H1 (cell line): ENCODE measurements at regions not wholly inside any gene's neighbourhood (a gene's known extent, or its start where the extent isn't known, plus 50 kb on each side); places are given as distances from the start of the nearest gene placed in this dataset.

Source experiments
- CTCF ChIA-PET: fragments of 300-600 bp; sonication (Branson Sonifier 250); formaldehyde crosslinking; loops from one replicate; lab custom pipeline; 2021; ENCODE audit not compliant: partially characterized antibody; lab: Charles Lee
- POLR2A ChIA-PET: fragments of 300-600 bp; sonication (Branson Sonifier 250); formaldehyde crosslinking; loops from one replicate; lab custom pipeline; 2021; ENCODE audit warnings: inconsistent platforms; ENCODE audit not compliant: partially characterized antibody; lab: Charles Lee
- DNase-seq, 2 experiments: peaks; one replicate each; pipeline versions ENCODE4 v3.0.0 to v3.0.0-alpha.2; 2010 to 2022; ENCODE audit warnings: low spot score in 2 of 2, low read depth in 1 of 2, mixed read lengths in 1 of 2
- FAIRE-seq: peaks from 2 replicates; lab custom pipeline; 2011; peaks lifted over from hg19 to GRCh38; lab: Jason Lieb, UNC
- H2AFZ ChIP-seq: 2 replicates; pipeline ENCODE4 v1.8.1; 2012; ENCODE audit warnings: low read length, inconsistent platforms
- H2AK5ac ChIP-seq: 2 replicates; pipeline ENCODE4 v1.6.1; 2013; ENCODE audit warnings: low read depth, low read length
- H2BK120ac ChIP-seq: replicated peaks from 2 replicates; pipeline ENCODE3; 2013; ENCODE audit warnings: low read depth, low read length, inconsistent platforms
- H2BK12ac ChIP-seq: 2 replicates; pipeline ENCODE4 v1.6.1; 2013; ENCODE audit warnings: low read depth, low read length
- H2BK15ac ChIP-seq: 2 replicates; pipeline ENCODE4 v1.6.1; 2013; ENCODE audit warnings: low read length
- H2BK20ac ChIP-seq: 2 replicates; pipeline ENCODE4 v1.6.1; 2013; ENCODE audit warnings: low read length
- H2BK5ac ChIP-seq: 2 replicates; pipeline ENCODE4 v1.6.1; 2013; ENCODE audit warnings: low read depth, low read length
- H3K14ac ChIP-seq: 2 replicates; pipeline ENCODE4 v1.6.1; 2013; ENCODE audit warnings: inconsistent platforms; ENCODE audit not compliant: insufficient read length
- H3K18ac ChIP-seq: 2 replicates; pipeline ENCODE4 v1.6.1; 2013; ENCODE audit warnings: low read length; ENCODE audit errors: extremely low read depth
- H3K23ac ChIP-seq: 2 replicates; pipeline ENCODE4 v1.6.1; 2013; ENCODE audit warnings: inconsistent platforms; ENCODE audit not compliant: insufficient read length
- H3K23me2 ChIP-seq: 2 replicates; pipeline ENCODE4 v1.6.1; 2013; ENCODE audit warnings: low read depth, low read length
- H3K27ac ChIP-seq: 2 replicates; pipeline ENCODE4 v1.6.1; 2011; ENCODE audit warnings: low read depth, low read length, inconsistent platforms
- H3K27me3 ChIP-seq, 4 experiments: replicated peaks in 1 of 4; 1 replicate in 1 of 4; 2 replicates in 3 of 4; pipeline versions ENCODE4 v1.6.1 to v1.8.1; 2011 to 2013; ENCODE audit warnings: low read length in 3 of 4, mild to moderate bottlenecking in 3 of 4, inconsistent platforms in 2 of 4, mixed read lengths in 2 of 4, moderate library complexity in 1 of 4; ENCODE audit not compliant: control insufficient read depth in 3 of 4, insufficient read depth in 3 of 4; ENCODE audit errors: extremely low read depth in 1 of 4
- H3K36me3 ChIP-seq, 4 experiments: 2 replicates each; pipeline versions ENCODE4 v1.6.1 to v1.8.1; 2011 to 2013; ENCODE audit warnings: mild to moderate bottlenecking in 4 of 4, low read length in 3 of 4, moderate library complexity in 2 of 4, control low read depth in 1 of 4, inconsistent platforms in 1 of 4; ENCODE audit not compliant: insufficient read depth in 4 of 4, control insufficient read depth in 2 of 4
- H3K4ac ChIP-seq: replicated peaks from 2 replicates; pipeline ENCODE3; 2013; ENCODE audit warnings: low read length, low read depth, mixed read lengths, inconsistent platforms; ENCODE audit not compliant: insufficient read length
- H3K4me1 ChIP-seq, 4 experiments: replicated peaks in 1 of 4; 1 replicate in 1 of 4; 2 replicates in 3 of 4; pipeline versions ENCODE4 v1.6.1 to v1.8.1; 2011 to 2013; ENCODE audit warnings: low read length in 3 of 4, inconsistent platforms in 2 of 4, mixed read lengths in 1 of 4; ENCODE audit not compliant: insufficient read depth in 4 of 4, control insufficient read depth in 3 of 4
- H3K4me2 ChIP-seq, 2 experiments: 2 replicates each; pipeline versions ENCODE4 v1.6.1 to v1.8.1; 2011 to 2013; ENCODE audit warnings: low read depth in 2 of 2, low read length in 2 of 2, control low read depth in 1 of 2, inconsistent platforms in 1 of 2, mild to moderate bottlenecking in 1 of 2; ENCODE audit not compliant: insufficient read depth in 1 of 2
- H3K4me3 ChIP-seq, 4 experiments: fragments of 200-600, 300-600 bp in 1 of 4; sonication (generic), shearing (Covaris generic), sonication (Bioruptor Twin) in 1 of 4; 2 replicates each; pipeline versions ENCODE4 v1.5.1 to v1.8.1; 2011 to 2016; ENCODE audit warnings: low read length in 4 of 4, low read depth in 3 of 4, control low read depth in 2 of 4, inconsistent platforms in 2 of 4, mild to moderate bottlenecking in 2 of 4, mixed read lengths in 1 of 4, moderate library complexity in 1 of 4; ENCODE audit not compliant: insufficient read depth in 2 of 4; ENCODE audit errors: extremely low read depth in 1 of 4
- H3K56ac ChIP-seq: replicated peaks from 2 replicates; pipeline ENCODE3; 2013; ENCODE audit warnings: low read depth, mild to moderate bottlenecking, mixed read lengths, low read length, inconsistent platforms; ENCODE audit not compliant: insufficient read length
- H3K79me1 ChIP-seq: 2 replicates; pipeline ENCODE4 v1.6.1; 2013; ENCODE audit warnings: low read depth, low read length, control low read depth
- H3K79me2 ChIP-seq, 2 experiments: 2 replicates each; pipeline versions ENCODE4 v1.6.1 to v1.8.1; 2012 to 2013; ENCODE audit warnings: low read length in 2 of 2, mild to moderate bottlenecking in 2 of 2, inconsistent platforms in 1 of 2; ENCODE audit not compliant: insufficient read depth in 2 of 2, control insufficient read depth in 1 of 2
- H3K9ac ChIP-seq, 4 experiments: replicated peaks in 1 of 4; 1 replicate in 1 of 4; 2 replicates in 3 of 4; pipeline versions ENCODE4 v1.6.1 to v1.8.1; 2011 to 2013; ENCODE audit warnings: low read depth in 3 of 4, low read length in 3 of 4, control low read depth in 2 of 4, mild to moderate bottlenecking in 2 of 4, moderate library complexity in 2 of 4, inconsistent platforms in 1 of 4; ENCODE audit errors: extremely low read depth in 1 of 4
- H3K9me3 ChIP-seq, 2 experiments: 2 replicates each; pipeline versions ENCODE4 v1.6.1 to v1.8.1; 2012 to 2013; ENCODE audit warnings: mild to moderate bottlenecking in 2 of 2, moderate library complexity in 2 of 2, control low read depth in 1 of 2, inconsistent platforms in 1 of 2, low read depth in 1 of 2, low read length in 1 of 2, mixed read lengths in 1 of 2; ENCODE audit not compliant: insufficient read depth in 2 of 2
- H4K20me1 ChIP-seq, 2 experiments: replicated peaks in 1 of 2; 2 replicates each; pipeline versions ENCODE3 to v1.8.1; 2011 to 2013; ENCODE audit warnings: inconsistent platforms in 2 of 2, low read length in 2 of 2, mild to moderate bottlenecking in 1 of 2; ENCODE audit not compliant: insufficient read depth in 2 of 2, control insufficient read depth in 1 of 2
- H4K5ac ChIP-seq: 2 replicates; pipeline ENCODE4 v1.6.1; 2013; ENCODE audit warnings: low read length, low read depth, mixed read lengths, inconsistent platforms; ENCODE audit not compliant: insufficient read length
- H4K8ac ChIP-seq: 2 replicates; pipeline ENCODE4 v1.8.0; 2013; ENCODE audit warnings: mild to moderate bottlenecking, moderate library complexity, low read length, inconsistent platforms; ENCODE audit not compliant: insufficient read depth; ENCODE audit errors: extremely low read depth
- H4K91ac ChIP-seq: replicated peaks from 2 replicates; pipeline ENCODE3; 2013; ENCODE audit warnings: low read length, mixed read lengths, inconsistent platforms; ENCODE audit not compliant: insufficient read length
- BRCA1 ChIP-seq: IDR thresholded peaks from 2 replicates; pipeline ENCODE4 v1.6.1; 2012; ENCODE audit warnings: low read depth, low read length, improper control_type of control experiment
- CHD1 ChIP-seq: IDR thresholded peaks from 2 replicates; pipeline ENCODE4 v1.6.1; 2012; ENCODE audit warnings: low read depth, low read length, improper control_type of control experiment
- CTCF ChIP-seq, 3 experiments: IDR thresholded peaks; 1 replicate in 2 of 3; 2 replicates in 1 of 3; pipeline versions ENCODE4 v1.5.1 to v1.6.1; 2011; ENCODE audit warnings: low read length in 3 of 3, mild to moderate bottlenecking in 3 of 3, inconsistent platforms in 2 of 3, low read depth in 1 of 3, moderate library complexity in 1 of 3; ENCODE audit not compliant: insufficient read depth in 1 of 3; ENCODE audit errors: control extremely low read depth in 1 of 3
- JUND ChIP-seq: IDR thresholded peaks from 2 replicates; pipeline ENCODE4 v1.6.1; 2011; ENCODE audit warnings: mild to moderate bottlenecking, improper control_type of control experiment, low read length
- KDM1A ChIP-seq: fragments of 200-600, 300-600 bp; sonication (generic); IDR thresholded peaks from 2 replicates; pipeline ENCODE4 v1.7.1; 2016; ENCODE audit warnings: mild to moderate bottlenecking, low read length, borderline replicate concordance
- KDM4A ChIP-seq: IDR thresholded peaks from one replicate; pipeline ENCODE4 v1.7.1; 2012; ENCODE audit warnings: low read depth, mild to moderate bottlenecking, moderate library complexity, low read length, inconsistent platforms; ENCODE audit not compliant: severe bottlenecking
- PHF8 ChIP-seq: fragments of 200-600 bp; sonication (generic); conservative IDR thresholded peaks from 2 replicates; pipeline ENCODE4 v1.7.1; 2012; ENCODE audit warnings: low read depth, mild to moderate bottlenecking, inconsistent platforms, low read length, moderate library complexity
- RFX5 ChIP-seq: IDR thresholded peaks from 2 replicates; pipeline ENCODE4 v1.6.1; 2011; ENCODE audit warnings: low read depth, low read length, improper control_type of control experiment, borderline replicate concordance
- SP4 ChIP-seq: IDR thresholded peaks from 2 replicates; pipeline ENCODE4 v1.6.1; 2012; ENCODE audit warnings: low read length, inconsistent platforms
- SRF ChIP-seq: IDR thresholded peaks from 2 replicates; pipeline ENCODE4 v1.6.1; 2011; ENCODE audit warnings: mild to moderate bottlenecking, low read depth, low read length, moderate library complexity
- TEAD4 ChIP-seq: IDR thresholded peaks from 2 replicates; pipeline ENCODE4 v1.6.1; 2012; ENCODE audit warnings: low read depth, low read length, inconsistent platforms, mixed read lengths
- USF2 ChIP-seq: IDR thresholded peaks from 2 replicates; pipeline ENCODE4 v1.6.1; 2011; ENCODE audit warnings: low read length, improper control_type of control experiment
- WGBS, 2 experiments: shearing (Covaris generic) in 1 of 2; methylation state at CpG; one replicate each; pipeline versions ENCODE4 v1.1.6 to v1.1.7; 2013 to 2015; ENCODE audit warnings: low lambda C conversion rate in 2 of 2, mixed read lengths in 2 of 2, inconsistent platforms in 1 of 2, low coverage in 1 of 2, missing lambda C conversion rate in 1 of 2; ENCODE audit not compliant: insufficient replicate concordance in 2 of 2, insufficient coverage in 1 of 2, insufficient read length in 1 of 2; ENCODE audit errors: extremely low coverage in 1 of 2, missing lambda C conversion rate in 1 of 2; 5-methylcytosine and 5-hydroxymethylcytosine counted together

DNA sequence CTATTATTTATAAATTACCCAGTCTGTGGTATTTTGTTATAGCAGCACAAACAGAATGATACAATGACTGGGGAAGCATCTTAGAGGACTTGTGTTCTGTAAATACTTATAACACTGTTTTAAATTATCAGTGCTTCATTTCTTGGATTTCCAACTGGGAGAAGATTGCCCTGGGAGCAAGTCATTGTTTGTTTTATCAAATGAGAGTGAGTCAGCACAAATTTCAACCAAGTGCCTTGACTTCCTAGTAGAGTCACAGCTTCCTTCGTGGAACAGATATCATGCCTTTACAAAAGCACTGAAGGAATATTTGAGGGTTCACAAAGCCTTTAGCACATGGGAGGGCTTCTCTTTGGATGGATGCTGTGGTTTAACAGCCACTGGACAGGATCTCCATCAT lies 234.1 kb downstream of the KTN1 start:
- no peak overlapping the region for H2AK5ac ChIP-seq
- H2BK120ac ChIP-seq = no peak overlapping the region
- H3K18ac ChIP-seq = no peak overlapping the region
- H3K4me3 ChIP-seq = no peak overlapping the region
- H3K4me2 ChIP-seq = no peak overlapping the region
- no peaks in the 10 kb centered on the region for H3K27me3 ChIP-seq
- no peaks in the 10 kb centered on the region for H4K20me1 ChIP-seq
- H3K9ac ChIP-seq = no peak overlapping the region
- no peak overlapping the region for H2AFZ ChIP-seq
- no peak overlapping the region for H3K56ac ChIP-seq
- no peak overlapping the region for H2BK20ac ChIP-seq
- no peak overlapping the region for H2BK12ac ChIP-seq
- H4K8ac ChIP-seq = no peak overlapping the region
- no peak overlapping the region for H4K5ac ChIP-seq
- H3K4ac ChIP-seq = peak overlapping the region; percentile 27
- no peak overlapping the region for H2BK5ac ChIP-seq
- CTCF ChIA-PET = interaction anchor here (0.6 kb wide), 1 partner anchor 54 kb away, joined by 3 read pairs; no protein-coding TSS in a partner anchor
- no peaks in the 10 kb centered on the region for H3K23me2 ChIP-seq
- no peak overlapping the region for H3K23ac ChIP-seq
- WGBS, 2 experiments = 77% methylated on average over 1 of the region's 1 CpG; no CpG with 5 or more reads in 1 of the 2 experiments
- no peak for DNase-seq
- no peak overlapping the region for H2BK15ac ChIP-seq
- POLR2A ChIA-PET = no interaction called here
- no peaks in the 10 kb centered on the region for H3K36me3 ChIP-seq
- H3K27ac ChIP-seq = no peak overlapping the region
- no peak overlapping the region for H3K14ac ChIP-seq
- no peak overlapping the region for H4K91ac ChIP-seq
- H3K4me1 ChIP-seq = no peaks in the 10 kb centered on the region
- H3K79me1 ChIP-seq = no peaks in the 10 kb centered on the region
- H3K9me3 ChIP-seq = no peaks in the 10 kb centered on the region
- no peaks in the 10 kb centered on the region for H3K79me2 ChIP-seq
- FAIRE-seq = no peak
- TF ChIP-seq PHF8 (no peak), USF2 (no peak), KDM1A (no peak), BRCA1 (no peak), KDM4A (no peak), TEAD4 (no peak), SRF (no peak), CHD1 (no peak), SP4 (no peak), CTCF (IDR thresholded peaks at IDR 0.05; ENCODE audit: control extremely low read depth in 1 of 3, insufficient read depth in 1 of 3, low read depth in 1 of 3, low read length in 3 of 3) (no peak), JUND (no peak), RFX5 (no peak)
